Right cardiac atrium (tissue), 5 donors: ENCODE measurements at regions not wholly inside any gene's neighbourhood (a gene's known extent, or its start where the extent isn't known, plus 50 kb on each side); places are given as distances from the start of the nearest gene placed in this dataset.

Source experiments
- ATAC-seq, 2 donors: fragments of 200-7000 bp; cut with Tn5 transposase; one replicate each; pipeline versions ENCODE4 v1.8.0 to v1.9.1; 2020; ENCODE audit warnings: moderate library complexity in 2 of 2, mild to moderate bottlenecking in 1 of 2
- DNase-seq, 3 donors: peaks; one replicate each; pipeline ENCODE4 v3.0.0-alpha.2; 2020
- H3K27ac ChIP-seq: one replicate; pipeline ENCODE4 v1.5.1; 2013; ENCODE audit warnings: mild to moderate bottlenecking, low read length, control low read depth, moderate library complexity
- H3K27me3 ChIP-seq: one replicate; pipeline ENCODE4 v1.6.1; 2013; ENCODE audit not compliant: control insufficient read depth, insufficient read depth
- H3K4me1 ChIP-seq: one replicate; pipeline ENCODE4 v1.6.1; 2013; ENCODE audit warnings: low read length; ENCODE audit not compliant: control insufficient read depth, insufficient read depth
- H3K4me3 ChIP-seq: one replicate; pipeline ENCODE4 v1.5.1; 2013; ENCODE audit warnings: low read length, control low read depth
- H3K9me3 ChIP-seq: one replicate; pipeline ENCODE4 v1.6.1; 2013; ENCODE audit warnings: low read length; ENCODE audit not compliant: control insufficient read depth
- WGBS: extraction: QIAGEN DNeasy Blood & Tissue Kit; methylation state at CpG from one replicate; pipeline ENCODE4 v1.1.7; 2013; 5-methylcytosine and 5-hydroxymethylcytosine counted together
- intact Hi-C, 4 donors: fragments of 100-400 bp; cut with DNase I; formaldehyde crosslinking; loops; one replicate each; pipeline versions ENCODE4 v1.11.0 to v1.14.0; 2022 to 2023
- donor health status: healthy with polysubstance abuse.
- donor health status: DM: no; HTN: yes; CAD: no.
- donor health status: DM: no; HTN: no; CAD: no.
- donor health status: DM: no; HTN: yes; CAD: no; lungs with severe emphysema.
- donor health status: DM: yes; HTN: yes; CAD: no.

DNA sequence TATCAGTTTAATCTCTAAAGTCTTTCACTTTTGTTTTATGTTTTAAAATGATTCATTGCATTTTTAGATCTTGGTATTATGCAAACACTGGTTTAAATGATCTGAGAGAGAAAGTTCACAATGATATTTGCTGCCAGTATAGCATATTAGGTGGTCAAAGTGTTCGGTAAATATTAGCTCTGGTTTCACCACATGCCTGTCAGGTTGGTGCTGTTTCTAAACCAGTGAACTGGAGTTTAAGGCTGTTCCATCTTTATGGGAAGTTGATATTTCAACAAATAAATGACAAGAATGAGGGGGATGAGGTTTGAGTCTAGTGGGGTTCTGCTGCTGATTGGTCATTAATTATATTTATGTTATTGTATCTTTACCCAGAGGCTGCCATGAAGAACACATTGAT, 436.4 kb downstream of the DCDC2C start:
- ATAC-seq (no peak), DNase-seq (no peak)
- intact Hi-C loops: no loop called here
- no peak overlapping the region for H3K27ac ChIP-seq
- no peaks in the 10 kb centered on the region for H3K9me3 ChIP-seq
- no peak overlapping the region for H3K4me3 ChIP-seq
- WGBS: 80% methylated on average over 1 of the region's 1 CpG
- no peaks in the 10 kb centered on the region for H3K27me3 ChIP-seq
- H3K4me1 ChIP-seq: no peaks in the 10 kb centered on the region

DNA sequence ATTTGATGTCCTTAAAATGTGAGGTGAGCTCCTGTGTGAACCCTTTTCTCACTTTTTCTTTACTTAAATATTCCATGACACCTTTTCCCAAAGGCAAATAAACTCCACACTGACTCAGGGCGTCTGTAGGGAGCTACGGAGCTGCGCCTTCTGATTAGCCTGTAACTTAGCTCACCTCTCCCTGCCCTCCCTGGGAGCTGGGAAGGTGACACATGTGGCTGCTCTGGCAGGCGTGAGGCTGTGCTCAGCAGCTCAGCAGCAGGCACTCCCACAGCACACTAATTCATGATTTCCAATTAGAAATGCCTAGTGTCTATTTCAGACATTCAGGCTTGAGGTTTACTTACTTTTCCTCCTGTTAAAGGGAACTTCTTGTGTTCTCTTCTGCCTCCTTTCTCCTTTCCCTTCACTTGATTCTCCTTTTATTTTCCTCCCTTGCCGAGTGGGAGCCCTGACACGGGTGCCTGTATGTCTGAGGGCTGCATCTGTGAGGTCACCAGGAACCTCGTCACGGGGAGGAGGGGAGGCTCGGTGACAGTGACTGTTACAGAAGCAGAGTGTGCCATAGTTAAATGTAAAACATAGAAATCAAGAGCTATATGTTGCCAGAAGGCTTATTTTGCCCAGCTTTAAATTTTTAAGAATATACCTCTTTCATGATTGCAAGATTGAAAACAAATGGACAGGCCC, 437.1 kb downstream of the DCDC2C start:
- WGBS: 35% methylated on average over 9 of the region's 9 CpGs
- DNase-seq: no peak
- intact Hi-C loops: no loop called here
- H3K4me3 ChIP-seq: no peak overlapping the region
- no peak overlapping the region for H3K27ac ChIP-seq
- H3K9me3 ChIP-seq: no peaks in the 10 kb centered on the region
- ATAC-seq: no peak
- H3K27me3 ChIP-seq: no peaks in the 10 kb centered on the region
- no peaks in the 10 kb centered on the region for H3K4me1 ChIP-seq

DNA sequence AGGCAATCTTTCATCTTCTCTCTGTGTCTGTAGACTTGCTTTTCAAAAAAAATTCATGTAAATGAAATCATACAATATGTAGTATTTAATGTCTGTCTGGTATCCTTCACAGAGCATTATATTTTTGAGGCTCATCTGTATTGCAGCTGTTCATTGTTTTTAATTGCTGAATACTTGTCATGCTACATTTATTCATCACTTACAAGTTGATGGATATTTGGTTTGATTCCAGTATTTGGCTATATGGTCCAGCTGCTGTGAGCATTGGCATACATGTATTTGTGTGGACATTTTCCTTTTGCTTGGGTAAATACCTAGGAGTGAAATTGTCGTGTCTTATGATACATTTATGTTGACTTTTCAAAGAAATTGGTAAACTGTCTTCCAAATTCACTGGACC, 441.4 kb downstream of the DCDC2C start:
- Histone ChIP-seq H3K27ac (no peak overlapping the region), H3K27me3 (no peaks in the 10 kb centered on the region), H3K4me3 (no peak overlapping the region), H3K4me1 (no peaks in the 10 kb centered on the region), H3K9me3 (no peaks in the 10 kb centered on the region)
- DNase-seq (no peak), ATAC-seq (no peak)
- WGBS: 53% methylated on average over 1 of the region's 1 CpG
- intact Hi-C loops: no loop called here

DNA sequence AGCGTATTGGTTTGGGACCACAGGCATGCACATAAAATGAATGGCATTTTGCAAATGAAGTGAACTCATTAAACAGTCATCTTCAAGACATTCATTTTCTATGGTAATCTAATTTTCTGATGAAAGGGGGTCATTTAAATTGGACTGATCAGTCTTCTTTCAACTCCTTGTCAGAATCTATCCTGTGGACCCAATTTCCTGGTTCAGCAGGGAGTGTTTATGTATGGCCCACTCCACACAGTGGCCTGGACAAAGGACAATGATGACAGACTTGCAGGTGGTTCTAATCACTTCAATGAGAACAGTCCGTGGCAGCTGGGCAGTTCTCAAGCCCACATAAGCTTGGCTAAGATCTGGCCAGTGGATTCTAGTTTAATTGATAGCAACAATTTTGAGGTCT, 448.1 kb downstream of the DCDC2C start:
- 73% methylated on average over 2 of the region's 2 CpGs for WGBS
- Histone ChIP-seq H3K4me1 (no peaks in the 10 kb centered on the region), H3K27ac (no peak overlapping the region), H3K27me3 (no peaks in the 10 kb centered on the region), H3K9me3 (no peaks in the 10 kb centered on the region), H3K4me3 (no peak overlapping the region)
- DNase-seq (no peak), ATAC-seq (no peak)
- intact Hi-C loops: no loop called here

DNA sequence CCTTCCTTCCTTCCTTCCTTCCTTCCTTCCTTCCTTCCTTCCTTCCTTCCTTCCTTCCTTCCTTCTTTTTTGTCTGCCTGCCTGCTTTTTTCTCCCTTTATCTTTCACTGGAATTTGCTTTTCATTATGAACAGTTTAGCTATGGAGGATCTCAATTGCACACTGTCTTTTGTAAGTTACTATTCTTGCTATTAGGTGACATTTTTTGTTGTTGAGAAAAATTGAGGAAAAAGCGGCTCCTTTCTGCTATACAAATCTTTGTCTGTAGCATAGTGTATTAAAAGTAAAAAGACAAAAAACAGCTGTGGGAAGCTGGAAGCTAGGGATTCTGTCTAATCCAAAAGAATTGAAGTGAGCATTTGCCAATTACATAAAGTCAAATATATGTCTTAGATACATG, 448.7 kb downstream of the DCDC2C start:
- DNase-seq: no peak
- Histone ChIP-seq H3K27ac (no peak overlapping the region), H3K27me3 (no peaks in the 10 kb centered on the region), H3K4me1 (no peaks in the 10 kb centered on the region), H3K9me3 (no peaks in the 10 kb centered on the region), H3K4me3 (no peak overlapping the region)
- no peak for ATAC-seq
- intact Hi-C loops: no loop called here
- WGBS: 90% methylated on average over 1 of the region's 1 CpG

DNA sequence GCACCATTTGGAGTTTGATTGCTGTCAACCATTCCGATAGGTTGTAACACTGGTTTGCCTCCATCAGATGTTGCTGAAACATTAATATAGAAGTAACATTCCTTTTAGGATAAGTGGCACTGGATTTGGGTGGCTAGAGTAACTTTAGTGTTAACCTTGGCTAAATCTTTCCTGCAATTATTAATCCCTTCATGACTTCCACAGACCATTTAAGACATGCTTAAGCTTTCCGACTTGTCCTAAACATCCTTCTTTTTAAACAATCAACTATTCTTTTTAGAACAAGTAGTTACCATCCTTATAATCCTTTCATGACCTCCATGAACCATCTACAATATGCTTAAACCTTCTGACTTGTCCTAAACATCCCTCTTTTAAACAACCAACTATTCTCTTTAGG, 465.5 kb downstream of the DCDC2C start:
- no peaks in the 10 kb centered on the region for H3K9me3 ChIP-seq
- H3K4me1 ChIP-seq: no peaks in the 10 kb centered on the region
- ATAC-seq: no peak
- no peak overlapping the region for H3K4me3 ChIP-seq
- intact Hi-C loops: no loop called here
- no peak overlapping the region for H3K27ac ChIP-seq
- WGBS: 82% methylated on average over 2 of the region's 2 CpGs
- no peak for DNase-seq
- H3K27me3 ChIP-seq: no peaks in the 10 kb centered on the region

DNA sequence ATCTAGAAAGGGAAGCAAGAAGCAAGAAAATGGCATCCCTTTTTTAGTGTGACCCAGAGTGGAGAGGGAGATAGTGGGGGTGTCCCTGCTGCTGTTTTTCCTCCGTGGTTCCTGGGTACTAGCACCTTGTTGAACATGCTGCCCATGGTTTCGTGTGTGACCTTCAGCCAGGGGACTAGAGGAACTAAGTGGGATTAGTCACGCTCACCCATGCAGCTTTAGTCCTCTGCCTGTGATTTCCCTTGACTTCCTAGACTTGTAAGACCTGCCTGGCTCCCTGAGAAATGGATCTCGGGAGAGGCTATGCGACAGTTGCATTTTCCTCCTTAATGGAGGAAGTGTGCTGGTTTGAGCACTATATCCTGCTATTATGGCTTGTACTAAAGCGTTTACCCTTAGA, 471.4 kb downstream of the DCDC2C start:
- no peak for DNase-seq

DNA sequence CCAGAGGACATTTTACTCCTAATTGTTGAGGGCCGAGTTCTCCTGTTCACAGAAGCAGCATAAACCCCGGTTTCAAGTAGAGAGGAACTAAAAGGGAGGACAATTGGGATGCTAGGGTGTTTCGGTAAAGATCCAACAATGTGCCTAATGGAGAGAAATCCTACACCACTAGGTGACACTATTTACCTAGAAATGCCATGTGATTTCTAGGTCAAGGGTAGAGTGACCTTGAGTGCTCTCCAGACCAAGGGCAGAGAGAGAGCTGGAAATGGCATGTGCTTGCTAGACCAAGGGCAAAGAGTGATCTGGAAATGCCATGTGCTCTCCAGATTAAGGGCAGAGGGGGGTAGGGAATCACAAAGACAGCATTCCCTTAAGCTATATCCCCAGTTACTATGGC, 472.0 kb downstream of the DCDC2C start:
- no peak overlapping the region for H3K4me3 ChIP-seq
- H3K4me1 ChIP-seq: no peaks in the 10 kb centered on the region
- ATAC-seq (no peak), DNase-seq (no peak)
- peaks cover 10% of the 10 kb centered on the region for H3K9me3 ChIP-seq
- WGBS: 83% methylated on average over 3 of the region's 3 CpGs
- no peaks in the 10 kb centered on the region for H3K27me3 ChIP-seq
- no peak overlapping the region for H3K27ac ChIP-seq
- intact Hi-C loops: no loop called here

More for the DNA sequence above, 471.4 kb downstream of the DCDC2C start:
- no peak for ATAC-seq
- H3K4me1 ChIP-seq: no peaks in the 10 kb centered on the region
- H3K27ac ChIP-seq: no peak overlapping the region
- peaks cover 10% of the 10 kb centered on the region for H3K9me3 ChIP-seq
- no peak overlapping the region for H3K4me3 ChIP-seq
- H3K27me3 ChIP-seq: no peaks in the 10 kb centered on the region
- intact Hi-C loops: no loop called here
- 73% methylated on average over 6 of the region's 6 CpGs for WGBS

DNA sequence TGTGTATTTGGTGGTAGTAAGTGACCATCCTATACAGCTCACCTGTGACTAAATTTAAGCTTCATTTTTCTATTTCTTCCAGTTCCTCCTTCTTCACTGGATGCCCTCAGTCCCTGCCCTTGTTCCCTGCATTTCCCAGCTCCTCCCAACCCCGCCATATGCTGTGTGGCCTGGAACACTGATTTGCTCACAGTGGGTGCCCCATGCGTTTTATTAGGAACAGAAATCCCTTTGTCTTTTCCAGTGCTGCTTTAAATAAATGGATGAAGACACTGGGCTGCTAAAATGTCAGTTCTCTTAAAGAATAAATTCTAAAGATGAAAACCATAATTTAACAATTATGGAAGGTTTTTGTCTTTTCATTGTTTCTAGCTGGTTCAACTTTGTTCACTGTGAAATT, 477.3 kb downstream of the DCDC2C start:
- 61% methylated on average over 2 of the region's 2 CpGs for WGBS
- no peak for ATAC-seq
- H3K27me3 ChIP-seq: no peaks in the 10 kb centered on the region
- H3K27ac ChIP-seq: no peak overlapping the region
- no peaks in the 10 kb centered on the region for H3K4me1 ChIP-seq
- no peak for DNase-seq
- intact Hi-C loops: no loop called here
- H3K9me3 ChIP-seq: peaks cover 5% of the 10 kb centered on the region
- H3K4me3 ChIP-seq: no peak overlapping the region

DNA sequence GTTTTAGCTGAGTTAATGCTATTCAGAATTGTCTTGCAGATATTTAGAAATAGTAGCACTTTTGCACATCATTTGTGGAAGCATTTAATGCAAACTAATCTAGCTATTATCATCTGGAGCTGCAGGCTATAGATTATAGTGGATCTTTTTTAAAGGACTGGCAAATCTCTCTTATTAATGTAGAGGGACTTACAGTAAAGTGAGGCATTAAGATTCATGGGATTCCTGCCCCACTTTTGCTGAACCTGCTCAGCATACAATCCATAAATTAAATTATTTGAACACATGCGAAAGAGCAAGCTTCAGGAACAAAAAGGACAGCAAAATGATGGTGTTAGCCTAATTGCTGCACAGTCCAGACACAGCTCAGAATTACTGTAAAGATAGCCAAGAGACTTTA, 477.7 kb downstream of the DCDC2C start:
- DNase-seq (no peak), ATAC-seq (no peak)
- no peaks in the 10 kb centered on the region for H3K27me3 ChIP-seq
- peaks cover 5% of the 10 kb centered on the region for H3K9me3 ChIP-seq
- no peak overlapping the region for H3K27ac ChIP-seq
- intact Hi-C loops: no loop called here
- H3K4me3 ChIP-seq: no peak overlapping the region
- H3K4me1 ChIP-seq: no peaks in the 10 kb centered on the region
- WGBS: 77% methylated on average over 1 of the region's 1 CpG

DNA sequence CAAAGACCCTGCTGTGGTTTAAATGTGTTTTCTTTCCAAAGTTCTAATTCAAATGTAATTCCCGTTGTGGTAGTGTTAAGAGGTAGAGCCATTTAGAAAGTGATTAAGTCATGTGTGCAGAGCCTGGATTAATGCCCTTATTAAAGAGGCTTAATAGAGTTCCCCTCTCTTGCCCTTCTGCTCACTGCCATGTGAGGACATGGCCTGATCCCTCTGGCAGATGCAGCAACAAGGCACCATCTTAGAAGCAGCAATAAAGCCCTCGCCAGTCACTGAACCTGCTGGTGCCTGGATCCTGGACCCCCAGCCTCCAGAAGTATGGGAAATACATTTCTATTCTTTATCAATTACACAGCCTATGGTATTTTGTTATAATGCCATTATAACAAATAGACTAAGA, 485.2 kb downstream of the DCDC2C start:
- Histone ChIP-seq H3K9me3 (no peaks in the 10 kb centered on the region), H3K27me3 (no peaks in the 10 kb centered on the region), H3K27ac (no peak overlapping the region), H3K4me3 (no peak overlapping the region), H3K4me1 (no peaks in the 10 kb centered on the region)
- no peak for DNase-seq
- ATAC-seq: no peak
- intact Hi-C loops: no loop called here
- 76% methylated on average over 2 of the region's 2 CpGs for WGBS

DNA sequence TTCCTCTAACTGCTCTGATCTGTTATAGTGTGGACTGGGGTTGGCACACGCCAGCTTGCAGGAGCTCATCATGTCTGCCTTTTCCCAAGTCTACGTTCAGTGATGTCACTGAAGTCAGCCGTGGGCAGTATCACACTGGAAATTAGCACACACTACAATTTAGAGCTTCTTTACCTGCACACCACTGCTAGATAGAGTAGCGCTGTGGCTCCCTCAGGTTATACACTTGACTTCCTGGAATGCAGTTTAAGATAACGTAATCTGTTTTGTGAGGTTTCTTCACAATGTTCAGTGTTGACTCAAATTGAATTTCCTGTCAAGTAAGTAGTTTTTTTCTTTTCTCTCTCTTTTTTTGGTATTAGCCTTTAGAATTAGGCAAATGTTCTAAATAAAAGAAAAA, 487.2 kb downstream of the DCDC2C start:
- DNase-seq: no peak
- H3K27me3 ChIP-seq: no peaks in the 10 kb centered on the region
- no peak for ATAC-seq
- H3K27ac ChIP-seq: no peak overlapping the region
- H3K4me1 ChIP-seq: no peaks in the 10 kb centered on the region
- 61% methylated on average over 5 of the region's 5 CpGs for WGBS
- intact Hi-C loops: no loop called here
- no peak overlapping the region for H3K4me3 ChIP-seq
- no peaks in the 10 kb centered on the region for H3K9me3 ChIP-seq
